Thyroid gland (tissue), 4 donors: ENCODE measurements at regions not wholly inside any gene's neighbourhood (a gene's known extent, or its start where the extent isn't known, plus 50 kb on each side); places are given as distances from the start of the nearest gene placed in this dataset.

Source experiments
- DNase-seq, 2 donors: peaks; one replicate each; pipeline ENCODE4 v3.0.0-alpha.2; 2019
- H3K27ac ChIP-seq, 3 donors: fragments of 200-600 bp; sonication (generic); 1 replicate in 2 of 3; 2 replicates in 1 of 3; pipeline ENCODE4 v1.5.1; 2016 to 2019; ENCODE audit warnings: mild to moderate bottlenecking in 1 of 3, moderate library complexity in 1 of 3
- H3K27me3 ChIP-seq: fragments of 200-600 bp; sonication (generic); one replicate; pipeline ENCODE4 v1.5.1; 2019
- H3K36me3 ChIP-seq, 2 donors: fragments of 200-600 bp; sonication (generic); one replicate each; pipeline ENCODE4 v1.5.1; 2016 to 2019
- H3K4me1 ChIP-seq, 2 donors: fragments of 200-600 bp; sonication (generic); one replicate each; pipeline ENCODE4 v1.5.1; 2017 to 2019
- H3K4me3 ChIP-seq, 3 donors: fragments of 200-600 bp; sonication (generic); replicated peaks in 1 of 3; 1 replicate in 2 of 3; 2 replicates in 1 of 3; pipeline ENCODE4 v1.5.1; 2016; ENCODE audit warnings: mild to moderate bottlenecking in 1 of 3
- H3K9me3 ChIP-seq: fragments of 200-600 bp; sonication (generic); one replicate; pipeline ENCODE4 v1.5.1; 2017
- CTCF ChIP-seq, 6 experiments: fragments of 200-600 bp in 3 of 6; fragments of 450-650 bp in 3 of 6; sonication (generic) in 3 of 6; IDR thresholded peaks; one replicate each; pipeline ENCODE4 v1.5.1; 2016 to 2019; ENCODE audit warnings: antibody characterized with exemption in 6 of 6, mild to moderate bottlenecking in 2 of 6, inconsistent platforms in 1 of 6, moderate library complexity in 1 of 6
- POLR2A ChIP-seq, 2 donors: fragments of 450-650 bp; IDR thresholded peaks; one replicate each; pipeline ENCODE4 v1.6.1; 2017; ENCODE audit warnings: antibody characterized with exemption in 2 of 2, mild to moderate bottlenecking in 2 of 2, moderate library complexity in 1 of 2
- WGBS, 2 donors: methylation state at CpG; one replicate each; pipeline ENCODE4 v1.1.5; 2017; 5-methylcytosine and 5-hydroxymethylcytosine counted together
- intact Hi-C: fragments of 100-400 bp; cut with DNase I; formaldehyde crosslinking; loops from one replicate; pipeline ENCODE4 v1.15.1; 2023

DNA sequence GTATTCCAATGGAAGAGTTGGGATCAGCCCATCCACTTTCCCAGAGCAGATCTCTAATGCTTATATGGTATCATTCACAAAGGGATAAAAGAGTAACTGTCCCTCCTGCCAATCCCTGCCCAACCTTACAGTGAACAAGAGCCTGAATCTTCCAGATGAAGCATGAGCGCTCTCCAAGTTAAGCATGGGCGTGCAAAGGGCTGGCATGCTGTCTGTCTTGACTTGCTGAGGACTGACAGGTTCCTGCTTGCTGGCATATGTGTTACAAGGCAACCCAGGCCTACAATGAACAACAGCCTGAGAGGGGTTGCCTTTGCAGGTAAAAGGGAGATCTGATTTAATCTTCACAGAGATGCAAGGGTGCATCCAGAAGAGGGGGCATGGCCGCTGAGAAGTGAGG, 155.6 kb upstream of the SOD1 start:
- H3K27ac ChIP-seq = no peak overlapping the region
- H3K4me1 ChIP-seq = no peaks in the 10 kb centered on the region
- TF ChIP-seq CTCF (IDR thresholded peaks at IDR 0.05) = no peak
- TF ChIP-seq POLR2A (IDR thresholded peaks at IDR 0.05) = no peak
- intact Hi-C loops = no loop called here
- no peak for DNase-seq
- H3K9me3 ChIP-seq = no peaks in the 10 kb centered on the region
- 92 to 96% methylated on average over 3 of the region's 3 CpGs for WGBS, 2 donors
- no peak overlapping the region for H3K4me3 ChIP-seq
- H3K36me3 ChIP-seq = no peaks in the 10 kb centered on the region
- H3K27me3 ChIP-seq = no peaks in the 10 kb centered on the region

GRCh38 chr21:31503467-31503866, 156.0 kb upstream of the SOD1 start:
- no peaks in the 10 kb centered on the region for H3K36me3 ChIP-seq
- H3K27me3 ChIP-seq = no peaks in the 10 kb centered on the region
- 95% methylated on average over 2 of the region's 2 CpGs for WGBS, 2 donors
- DNase-seq = no peak
- intact Hi-C loops = no loop called here
- H3K4me3 ChIP-seq = no peak overlapping the region
- no peaks in the 10 kb centered on the region for H3K4me1 ChIP-seq
- H3K9me3 ChIP-seq = no peaks in the 10 kb centered on the region
- no peak for TF ChIP-seq CTCF (IDR thresholded peaks at IDR 0.05)
- TF ChIP-seq POLR2A (IDR thresholded peaks at IDR 0.05) = no peak
- no peak overlapping the region for H3K27ac ChIP-seq

- TF ChIP-seq CTCF (IDR thresholded peaks at IDR 0.05) = no peak
- no peak for TF ChIP-seq POLR2A (IDR thresholded peaks at IDR 0.05)
- intact Hi-C loops = no loop called here
- peak in 1 of 2 donors; percentile 25 for DNase-seq
Observed at GRCh38 chr21:31502537-31503143, 156.9 kb upstream of the SOD1 start.

DNA sequence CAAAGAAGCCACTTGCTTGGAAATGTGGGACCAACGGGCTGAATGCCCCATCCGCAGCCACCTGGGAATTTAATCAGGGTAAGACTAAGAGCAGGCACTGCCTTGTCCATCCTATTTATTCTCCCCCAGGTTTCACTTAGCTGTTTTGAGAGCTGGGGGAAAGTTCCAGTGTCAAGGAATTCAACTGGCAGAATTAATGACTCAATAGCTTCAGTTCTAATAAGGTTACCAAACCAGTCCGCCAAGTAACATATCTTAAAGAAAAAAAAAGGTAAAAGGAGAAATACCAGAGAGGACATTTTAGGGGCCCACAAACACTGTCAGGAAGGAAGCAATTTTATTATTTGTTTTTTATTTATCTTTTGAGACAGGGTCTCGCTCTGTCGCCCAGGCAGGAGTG, 157.6 kb upstream of the SOD1 start:
- WGBS, 2 donors = 86 to 88% methylated on average over 5 of the region's 5 CpGs
- TF ChIP-seq POLR2A (IDR thresholded peaks at IDR 0.05) (no peak), CTCF (IDR thresholded peaks at IDR 0.05) (no peak)
- no peak overlapping the region for H3K27ac ChIP-seq
- no peaks in the 10 kb centered on the region for H3K36me3 ChIP-seq
- H3K4me1 ChIP-seq = no peaks in the 10 kb centered on the region
- H3K9me3 ChIP-seq = no peaks in the 10 kb centered on the region
- H3K4me3 ChIP-seq = no peak overlapping the region
- intact Hi-C loops = no loop called here
- DNase-seq = no peak
- H3K27me3 ChIP-seq = no peaks in the 10 kb centered on the region

More at GRCh38 chr21:31502537-31503143, 156.9 kb upstream of the SOD1 start:
- H3K27ac ChIP-seq = no peak overlapping the region
- whole genome bisulfite sequencing, 2 donors = 56 to 67% methylated on average over 10 of the region's 10 CpGs
- H3K4me3 ChIP-seq = no peak overlapping the region
- no peaks in the 10 kb centered on the region for H3K9me3 ChIP-seq
- no peaks in the 10 kb centered on the region for H3K4me1 ChIP-seq
- no peaks in the 10 kb centered on the region for H3K36me3 ChIP-seq
- H3K27me3 ChIP-seq = no peaks in the 10 kb centered on the region

- 87 to 89% methylated on average over 7 of the region's 7 CpGs for WGBS, 2 donors
- no peak overlapping the region for H3K4me3 ChIP-seq
- H3K9me3 ChIP-seq = no peaks in the 10 kb centered on the region
- H3K36me3 ChIP-seq = no peaks in the 10 kb centered on the region
- H3K27ac ChIP-seq = no peak overlapping the region
- intact Hi-C loops = no loop called here
- no peak for DNase-seq
- no peaks in the 10 kb centered on the region for H3K4me1 ChIP-seq
- no peaks in the 10 kb centered on the region for H3K27me3 ChIP-seq
- TF ChIP-seq CTCF (IDR thresholded peaks at IDR 0.05) (no peak), POLR2A (IDR thresholded peaks at IDR 0.05) (no peak)
Observed at GRCh38 chr21:31500982-31501381, 156.9 kb upstream of the TIAM1 start.
